ENCODE measurements at regions not wholly inside any gene's neighbourhood (a gene's known extent, or its start where the extent isn't known, plus 50 kb on each side); places are given as distances from the start of the nearest gene placed in this dataset.
A peak's percentile ranks its signal among the peaks of the same experiment; 100 is the strongest.

DNA sequence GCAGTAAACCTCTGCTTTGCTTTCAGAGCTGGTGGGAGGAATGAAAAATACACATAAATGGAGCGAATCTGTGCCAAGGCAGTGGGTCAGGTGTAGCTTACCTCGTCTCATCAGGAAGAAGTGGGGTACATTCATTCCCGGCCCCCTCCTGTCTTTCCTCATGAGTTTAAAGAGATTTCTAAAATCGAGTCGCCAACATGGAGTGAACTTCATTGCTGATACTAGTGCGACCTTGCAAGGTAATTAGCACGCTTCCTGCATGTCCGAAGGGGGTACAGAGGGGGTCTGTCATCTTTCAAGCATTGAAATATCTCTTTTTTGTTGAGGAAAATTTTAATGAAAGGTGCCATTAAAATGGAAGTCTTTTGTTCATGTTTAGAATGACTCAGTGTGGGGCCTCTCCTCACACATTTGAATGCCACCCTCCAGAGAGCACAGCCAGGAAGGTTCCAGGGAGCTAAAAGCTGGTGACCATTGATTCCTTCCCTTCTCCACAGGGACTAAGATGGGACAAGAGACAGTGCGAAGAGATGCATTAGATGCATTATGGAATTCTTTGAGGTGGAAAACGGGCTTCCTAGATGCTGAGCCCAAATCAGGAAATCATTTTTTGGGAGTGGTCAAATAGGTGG lies 114.2 kb downstream of the IRX1 start:
- DNase-seq (ENCODE audit: low read depth, low spot score): no peak
- in situ Hi-C loops (cut with HindIII; ENCODE audit: low pct_unique_long_range_greater_than_20kb, low sequenced_read_pairs): no loop called here

DNA sequence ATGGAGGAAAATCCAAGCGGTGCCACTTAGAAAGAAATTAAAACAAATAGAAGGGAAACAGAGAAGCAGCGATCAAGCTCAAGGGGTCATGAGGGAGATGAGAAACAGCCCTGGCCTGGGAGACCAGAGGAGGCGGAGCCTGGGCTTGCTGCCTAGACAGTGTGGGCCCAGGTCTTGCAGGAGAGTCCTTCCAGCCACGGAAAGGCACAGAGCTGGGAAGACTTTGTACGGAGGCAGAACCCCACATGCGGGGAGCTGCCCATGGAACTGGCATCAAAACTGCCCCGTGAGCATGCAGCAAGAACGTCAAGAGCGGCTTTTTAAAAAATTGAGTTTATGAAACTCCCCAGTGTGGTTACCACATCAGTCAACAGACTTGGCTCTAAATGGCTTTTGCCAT lies 119.4 kb downstream of the IRX1 start:
- no peak for DNase-seq (ENCODE audit: low read depth, low spot score)
- in situ Hi-C loops (cut with HindIII; ENCODE audit: low pct_unique_long_range_greater_than_20kb, low sequenced_read_pairs): no loop called here

DNA sequence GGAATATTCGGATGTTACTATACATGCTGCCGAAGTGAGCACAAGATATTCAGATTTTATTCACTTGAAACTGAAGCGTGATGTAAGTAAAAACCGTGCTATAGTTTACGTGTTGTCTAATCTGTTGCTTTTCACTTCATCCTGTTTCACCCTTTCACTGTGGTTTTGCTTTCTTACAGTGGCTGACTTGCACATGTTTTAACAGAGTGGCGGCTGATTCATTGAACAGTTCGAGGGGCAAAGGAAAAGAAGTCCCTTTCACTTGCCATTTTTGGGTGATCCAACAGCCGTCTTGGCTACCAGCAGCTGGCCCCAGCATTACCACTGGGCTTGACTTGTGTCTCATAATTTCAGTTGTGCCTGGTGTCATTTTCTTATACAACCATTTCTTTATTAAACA lies 134.0 kb downstream of the IRX1 start:
- no peak for DNase-seq (ENCODE audit: low read depth, low spot score)
- in situ Hi-C loops (cut with HindIII; ENCODE audit: low pct_unique_long_range_greater_than_20kb, low sequenced_read_pairs): no loop called here

DNA sequence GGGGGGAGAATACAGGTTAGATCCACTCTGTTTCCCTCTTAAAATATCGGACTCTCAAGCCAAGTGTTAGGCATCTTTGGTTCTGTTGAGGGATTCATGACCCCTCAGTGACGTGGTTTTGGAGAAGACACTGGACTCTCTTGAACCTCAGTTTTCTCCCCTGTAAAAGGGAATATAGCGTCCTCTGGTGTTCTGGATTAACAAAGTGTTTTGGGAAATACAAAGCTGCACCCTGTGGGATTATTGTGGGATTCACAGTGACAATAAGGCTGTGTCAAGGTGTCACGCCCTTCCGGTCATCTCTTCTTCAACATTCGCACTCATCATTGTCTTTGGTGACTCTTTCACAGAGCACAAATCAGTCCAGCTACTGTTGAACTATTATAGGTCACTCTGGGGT lies 139.0 kb downstream of the IRX1 start:
- peak; percentile 35 for DNase-seq (ENCODE audit: low read depth, low spot score)
- in situ Hi-C loops (cut with HindIII; ENCODE audit: low pct_unique_long_range_greater_than_20kb, low sequenced_read_pairs): no loop called here

- in situ Hi-C loops (cut with HindIII; ENCODE audit: low pct_unique_long_range_greater_than_20kb, low sequenced_read_pairs): no loop called here
- DNase-seq (ENCODE audit: low read depth, low spot score): no peak
These were observed 140.8 kb downstream of the IRX1 start for GRCh38 chr5:3736466-3736865.

DNA sequence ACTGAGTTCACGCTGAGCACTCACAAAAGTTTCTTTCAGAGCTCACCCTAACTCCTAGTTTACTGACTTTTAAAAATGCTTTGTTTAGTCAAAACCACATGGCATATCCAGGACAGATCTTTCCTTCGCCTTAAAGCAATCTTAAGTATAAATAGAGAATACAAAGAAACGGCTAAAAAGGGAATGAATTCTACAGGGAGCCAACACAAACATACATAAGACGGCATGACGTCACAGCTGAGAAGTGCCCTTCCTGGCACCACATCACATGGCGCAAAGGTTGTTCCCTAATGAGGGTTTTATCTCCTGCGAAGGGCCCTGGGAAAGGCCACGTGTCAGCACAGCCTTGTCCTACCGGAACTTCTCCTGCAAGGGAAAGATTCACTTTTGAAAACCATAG lies 141.3 kb downstream of the IRX1 start:
- in situ Hi-C loops (cut with HindIII; ENCODE audit: low pct_unique_long_range_greater_than_20kb, low sequenced_read_pairs): no loop called here
- peak; percentile 93 for DNase-seq (ENCODE audit: low read depth, low spot score)

DNA sequence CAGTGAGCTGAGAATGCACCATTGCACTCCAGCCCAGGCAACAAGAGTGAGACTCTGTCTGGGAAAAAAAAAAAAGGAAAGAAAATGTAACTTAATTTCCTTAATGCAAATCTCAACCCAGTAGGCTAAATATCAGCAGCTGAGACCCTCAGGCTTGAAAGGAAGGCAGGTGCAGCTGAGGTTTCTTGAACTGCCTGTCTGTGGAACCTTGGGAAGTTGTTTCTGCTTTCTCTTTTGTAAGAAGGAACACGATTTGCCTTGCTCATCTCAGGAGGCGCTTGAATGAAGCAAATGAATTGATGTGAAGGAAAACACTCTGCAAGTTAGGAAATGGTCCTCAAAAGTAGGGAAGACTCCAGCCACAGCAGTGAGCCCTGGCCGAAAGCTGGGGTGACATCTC lies 143.3 kb downstream of the IRX1 start:
- DNase-seq (ENCODE audit: low read depth, low spot score): no peak

GRCh38 chr5:3740546-3741373 lies 145.1 kb downstream of the IRX1 start:
- in situ Hi-C loops (cut with HindIII; ENCODE audit: low pct_unique_long_range_greater_than_20kb, low sequenced_read_pairs): no loop called here
- DNase-seq (ENCODE audit: low read depth, low spot score): no peak

More for the DNA sequence above, 143.3 kb downstream of the IRX1 start:
- in situ Hi-C loops (cut with HindIII; ENCODE audit: low pct_unique_long_range_greater_than_20kb, low sequenced_read_pairs): no loop called here

GRCh38 chr5:3741374-3741770 lies 145.7 kb downstream of the IRX1 start:
- in situ Hi-C loops (cut with HindIII; ENCODE audit: low pct_unique_long_range_greater_than_20kb, low sequenced_read_pairs): no loop called here
- DNase-seq (ENCODE audit: low read depth, low spot score): no peak

GRCh38 chr5:3742750-3743149 lies 147.1 kb downstream of the IRX1 start:
- in situ Hi-C loops (cut with HindIII; ENCODE audit: low pct_unique_long_range_greater_than_20kb, low sequenced_read_pairs): no loop called here
- no peak for DNase-seq (ENCODE audit: low read depth, low spot score)

DNA sequence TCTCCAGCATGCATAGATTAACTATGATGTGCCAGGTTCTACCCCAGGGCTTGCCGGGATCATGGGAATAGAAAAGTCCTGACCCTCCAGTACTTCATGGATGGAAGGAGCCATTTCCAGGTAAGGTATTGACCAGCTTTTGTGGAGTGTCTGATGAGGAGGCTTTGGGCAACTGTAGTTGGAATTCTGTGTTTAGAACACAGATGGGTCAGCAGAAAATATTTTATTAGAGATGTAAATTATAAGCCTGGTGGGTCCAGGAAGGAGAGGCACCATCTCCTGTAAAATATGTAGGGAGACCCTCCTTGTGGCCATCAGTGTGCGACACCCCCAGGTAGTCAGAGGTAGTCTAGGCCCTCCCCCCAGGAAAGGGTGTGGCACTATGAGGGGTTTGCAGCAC lies 156.2 kb downstream of the IRX1 start:
- no peak for DNase-seq (ENCODE audit: low read depth, low spot score)
- in situ Hi-C loops (cut with HindIII; ENCODE audit: low pct_unique_long_range_greater_than_20kb, low sequenced_read_pairs): no loop called here

DNA sequence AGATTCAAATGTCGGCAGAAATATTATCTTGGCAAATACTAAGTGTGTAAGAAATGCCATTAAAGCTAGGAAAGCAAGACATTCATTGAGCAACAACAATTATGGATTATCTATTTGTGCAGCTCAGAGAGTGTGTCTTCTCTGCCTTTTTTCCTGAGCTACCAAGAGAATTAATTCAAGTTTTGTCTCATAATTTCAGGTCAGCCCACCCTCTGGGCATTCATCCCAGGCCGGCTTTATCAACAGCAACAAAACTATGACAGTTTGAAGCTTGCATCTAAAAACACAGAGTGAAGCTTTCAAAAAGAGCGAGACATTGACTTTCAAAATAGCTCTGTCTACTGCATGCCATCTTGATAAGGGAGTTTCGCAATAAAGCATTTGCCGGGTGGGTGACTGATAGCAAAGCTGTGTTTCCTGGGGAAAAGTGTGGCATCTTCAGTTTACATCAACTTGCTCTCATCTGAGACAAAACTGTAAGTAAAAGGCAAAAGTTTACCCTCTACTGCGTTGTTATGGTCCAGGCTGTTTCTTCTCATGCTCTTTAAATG lies 182.4 kb downstream of the IRX1 start:
- DNase-seq (ENCODE audit: low read depth, low spot score): no peak
- in situ Hi-C loops (cut with HindIII; ENCODE audit: low pct_unique_long_range_greater_than_20kb, low sequenced_read_pairs): no loop called here

GRCh38 chr5:3778945-3779344 lies 183.3 kb downstream of the IRX1 start:
- in situ Hi-C loops (cut with HindIII; ENCODE audit: low pct_unique_long_range_greater_than_20kb, low sequenced_read_pairs): no loop called here
- DNase-seq (ENCODE audit: low read depth, low spot score): no peak

GRCh38 chr5:3780278-3780677 lies 184.6 kb downstream of the IRX1 start:
- in situ Hi-C loops (cut with HindIII; ENCODE audit: low pct_unique_long_range_greater_than_20kb, low sequenced_read_pairs): no loop called here
- no peak for DNase-seq (ENCODE audit: low read depth, low spot score)

- DNase-seq (ENCODE audit: low read depth, low spot score): no peak
- in situ Hi-C loops (cut with HindIII; ENCODE audit: low pct_unique_long_range_greater_than_20kb, low sequenced_read_pairs): no loop called here
These were observed 185.3 kb downstream of the IRX1 start for GRCh38 chr5:3780907-3781306.

DNA sequence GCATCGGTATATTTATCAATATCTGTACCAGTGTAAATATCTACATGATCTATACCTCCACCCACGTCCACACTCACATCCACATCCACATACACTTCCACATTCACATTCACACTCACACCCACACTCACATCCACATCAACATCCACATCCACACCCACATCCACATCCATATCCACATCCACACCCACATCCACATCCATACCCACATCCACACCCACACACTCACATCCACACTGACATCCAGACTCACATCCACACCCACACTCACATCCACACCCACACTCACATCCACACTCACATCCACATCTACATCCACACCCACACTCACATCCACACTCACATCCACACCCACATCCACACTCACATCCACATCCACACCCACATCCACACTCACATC lies 189.2 kb downstream of the IRX1 start:
- in situ Hi-C loops (cut with HindIII; ENCODE audit: low pct_unique_long_range_greater_than_20kb, low sequenced_read_pairs): no loop called here
- DNase-seq (ENCODE audit: low read depth, low spot score): no peak

DNA sequence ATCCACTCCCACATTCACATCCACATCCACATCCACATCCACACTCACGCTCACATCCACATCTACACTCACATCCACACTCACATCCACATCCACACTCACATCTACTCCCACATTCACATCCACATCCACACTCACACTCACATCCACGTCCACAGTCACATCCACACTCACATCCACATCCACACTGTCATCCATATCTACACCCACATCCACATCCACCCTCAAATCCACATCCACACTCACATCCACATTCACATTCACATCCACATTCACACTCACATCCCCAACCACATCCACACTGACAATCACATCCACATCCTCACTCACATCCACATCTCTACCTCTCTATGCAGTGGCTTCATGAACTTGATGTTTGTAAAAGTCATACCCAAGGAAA lies 190.5 kb downstream of the IRX1 start:
- in situ Hi-C loops (cut with HindIII; ENCODE audit: low pct_unique_long_range_greater_than_20kb, low sequenced_read_pairs): no loop called here
- no peak for DNase-seq (ENCODE audit: low read depth, low spot score)

DNA sequence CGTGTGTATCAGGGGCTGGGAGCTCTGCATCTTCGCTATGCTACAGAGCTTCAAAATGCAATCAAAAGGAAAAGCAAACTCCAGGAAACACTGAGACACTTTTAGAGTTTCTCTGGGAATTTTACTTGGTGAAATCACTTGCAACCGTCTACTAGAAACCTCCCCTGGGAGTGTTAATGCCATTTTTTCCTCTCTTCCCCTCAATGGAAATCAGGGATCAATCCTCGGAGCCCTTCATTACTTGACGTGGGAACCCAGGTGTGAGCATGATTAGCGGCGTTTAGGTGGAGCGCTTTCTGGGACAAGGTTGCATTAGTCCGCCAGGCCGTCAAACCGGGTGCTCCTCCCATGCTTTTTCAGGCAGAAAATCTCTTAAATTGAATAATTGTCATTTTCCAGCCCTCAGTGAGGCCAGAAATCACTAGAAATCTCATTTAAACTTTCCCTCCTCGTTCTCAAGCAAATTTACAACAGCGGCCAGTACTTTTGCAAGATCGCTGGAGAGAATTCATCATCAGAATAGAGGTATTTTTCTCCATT lies 191.3 kb downstream of the IRX1 start:
- in situ Hi-C loops (cut with HindIII; ENCODE audit: low pct_unique_long_range_greater_than_20kb, low sequenced_read_pairs): no loop called here

GRCh38 chr5:3787604-3788003 lies 192.0 kb downstream of the IRX1 start:
- DNase-seq (ENCODE audit: low read depth, low spot score): no peak
- in situ Hi-C loops (cut with HindIII; ENCODE audit: low pct_unique_long_range_greater_than_20kb, low sequenced_read_pairs): no loop called here

More for the DNA sequence above, 191.3 kb downstream of the IRX1 start:
- DNase-seq (ENCODE audit: low read depth, low spot score): no peak

Data from SK-MEL-5 (cell line).